HepG2 (cell line): ENCODE measurements at regions not wholly inside any gene's neighbourhood (a gene's known extent, or its start where the extent isn't known, plus 50 kb on each side); places are given as distances from the start of the nearest gene placed in this dataset.

Source experiments
- ATAC-seq: fragments of 200-7000 bp; cut with Tn5 transposase; 3 replicates; pipeline ENCODE4 v1.9.1; 2020; ENCODE audit warnings: mild to moderate bottlenecking, moderate library complexity
- BruUV-seq: library from RNA; stranded (reverse); fragments of 400-500 nt; replicated peaks from 2 replicates; lab custom pipeline; 2021; lab: Mats Ljungman, UMichigan
- CTCF ChIA-PET: fragments of 300-600 bp; formaldehyde crosslinking; extraction: SDS; loops from one replicate; lab custom pipeline; 2021; ENCODE audit warnings: low total read pairs, inconsistent platforms, low intra/inter-chr PET ratio; lab: Yijun Ruan, JAX
- POLR2A ChIA-PET: fragments of 350-600 bp; sonication (Branson Sonifier 250); formaldehyde crosslinking; loops from one replicate; lab custom pipeline; 2020; ENCODE audit warnings: antibody characterized with exemption, inconsistent platforms; lab: Yijun Ruan, JAX
- DNase-seq: peaks from one replicate; pipeline ENCODE4 v3.0.0-alpha.2; 2015; ENCODE audit warnings: low spot score
- FAIRE-seq: peaks from 3 replicates; lab custom pipeline; 2011; peaks lifted over from hg19 to GRCh38; lab: Jason Lieb, UNC
- H2AFZ ChIP-seq: one replicate; pipeline ENCODE4 v1.6.1; 2011; ENCODE audit warnings: low read length, inconsistent platforms
- H3K27ac ChIP-seq: fragments of 300-600 bp; 3 replicates; pipeline ENCODE4 v1.8.0; 2011; ENCODE audit warnings: mixed run types, mild to moderate bottlenecking, mixed read lengths, low read length, inconsistent platforms; ENCODE audit not compliant: insufficient read depth; ENCODE audit errors: extremely low read length
- H3K27me3 ChIP-seq, 2 experiments: fragments of 200-600 bp in 1 of 2; 2 replicates in 1 of 2; 3 replicates in 1 of 2; pipeline versions ENCODE4 v1.6.0 to v1.8.0; 2011; ENCODE audit warnings: low read length in 2 of 2, mild to moderate bottlenecking in 2 of 2, moderate library complexity in 2 of 2, inconsistent platforms in 1 of 2; ENCODE audit not compliant: insufficient read depth in 2 of 2, control insufficient read depth in 1 of 2
- H3K36me3 ChIP-seq, 2 experiments: fragments of 200-600 bp in 1 of 2; replicated peaks in 1 of 2; 2 replicates in 1 of 2; 3 replicates in 1 of 2; pipeline versions ENCODE4 v1.5.1 to v1.8.0; 2011; ENCODE audit warnings: low read length in 2 of 2, inconsistent platforms in 1 of 2; ENCODE audit not compliant: insufficient read depth in 2 of 2, control insufficient read depth in 1 of 2
- H3K4me1 ChIP-seq: 2 replicates; pipeline ENCODE4 v1.5.1; 2012; ENCODE audit warnings: low read length, inconsistent platforms; ENCODE audit not compliant: insufficient read depth
- H3K4me2 ChIP-seq: 2 replicates; pipeline ENCODE4 v1.6.0; 2011; ENCODE audit warnings: low read depth, low read length, inconsistent platforms
- H3K4me3 ChIP-seq, 3 experiments: fragments of 200-600 bp in 1 of 3; sonication (generic), shearing (Covaris generic) in 1 of 3; replicated peaks in 1 of 3; 2 replicates each; pipeline ENCODE4 v1.5.1; 2011 to 2016; ENCODE audit warnings: low read length in 3 of 3, inconsistent platforms in 2 of 3, low read depth in 2 of 3, mild to moderate bottlenecking in 2 of 3, control low read depth in 1 of 3, mixed read lengths in 1 of 3; ENCODE audit not compliant: insufficient read depth in 1 of 3
- H3K79me2 ChIP-seq: one replicate; pipeline ENCODE4 v1.6.1; 2011; ENCODE audit warnings: low read length, inconsistent platforms; ENCODE audit not compliant: insufficient read depth
- H3K9ac ChIP-seq: 2 replicates; pipeline ENCODE4 v1.6.0; 2011; ENCODE audit warnings: mild to moderate bottlenecking, low read depth, low read length, inconsistent platforms; ENCODE audit not compliant: insufficient read depth
- H3K9me3 ChIP-seq: 2 replicates; pipeline ENCODE4 v1.5.1; 2012; ENCODE audit warnings: mild to moderate bottlenecking, low read length
- H4K20me1 ChIP-seq: 2 replicates; pipeline ENCODE4 v1.6.0; 2011; ENCODE audit warnings: inconsistent platforms, mild to moderate bottlenecking, low read length, moderate library complexity; ENCODE audit not compliant: insufficient read depth
- GLI4 ChIP-seq: sonication (generic); formaldehyde crosslinking; IDR thresholded peaks from 2 replicates; pipeline ENCODE4 v1.5.1; 2020; ENCODE audit warnings: missing genetic modification reagents, mild to moderate bottlenecking, moderate library complexity, borderline replicate concordance
- GPBP1L1 ChIP-seq: sonication (generic); formaldehyde crosslinking; IDR thresholded peaks from 2 replicates; pipeline ENCODE4 v1.5.0; 2020; ENCODE audit warnings: mild to moderate bottlenecking, missing genetic modification reagents
- GPN1 ChIP-seq: sonication (generic); formaldehyde crosslinking; IDR thresholded peaks from 2 replicates; pipeline ENCODE4 v1.5.1; 2020; ENCODE audit warnings: missing genetic modification reagents, borderline replicate concordance
- JUND ChIP-seq: sonication (generic); formaldehyde crosslinking; IDR thresholded peaks from 2 replicates; pipeline ENCODE4 v1.8.0; 2022; ENCODE audit warnings: mild to moderate bottlenecking, missing genetic modification reagents
- MAFF ChIP-seq: IDR thresholded peaks from 2 replicates; pipeline ENCODE4 v1.6.1; 2011; ENCODE audit warnings: low read depth, low read length, improper control_type of control experiment
- MED1 ChIP-seq: sonication (generic); formaldehyde crosslinking; IDR thresholded peaks from 2 replicates; pipeline ENCODE4 v1.4.0; 2020; ENCODE audit warnings: missing genetic modification reagents
- NFE2 ChIP-seq: sonication (generic); formaldehyde crosslinking; IDR thresholded peaks from 2 replicates; pipeline ENCODE4 v1.4.0; 2020; ENCODE audit warnings: missing genetic modification reagents
- NR2F1 ChIP-seq, 2 experiments: fragments of 450-650 bp in 1 of 2; formaldehyde crosslinking in 1 of 2; IDR thresholded peaks; 2 replicates each; pipeline versions ENCODE4 v1.5.0 to v1.6.1; 2016 to 2020; ENCODE audit warnings: mild to moderate bottlenecking in 1 of 2, missing compliant biosample characterization in 1 of 2, missing genetic modification reagents in 1 of 2, moderate library complexity in 1 of 2
- SOX6 ChIP-seq, 2 experiments: fragments of 450-650 bp in 1 of 2; sonication (generic) in 1 of 2; formaldehyde crosslinking in 1 of 2; IDR thresholded peaks; 2 replicates each; pipeline versions ENCODE4 v1.4.0 to v1.6.1; 2017 to 2020; ENCODE audit warnings: antibody characterized with exemption in 1 of 2, mild to moderate bottlenecking in 1 of 2, missing genetic modification reagents in 1 of 2
- TAF15 ChIP-seq: fragments of 200-400 bp; formaldehyde crosslinking; IDR thresholded peaks from one replicate; pipeline ENCODE4 v1.6.1; 2018; ENCODE audit warnings: mild to moderate bottlenecking, low read depth, low read length; ENCODE audit not compliant: poor library complexity, severe bottlenecking
- YEATS4 ChIP-seq: sonication (generic); formaldehyde crosslinking; IDR thresholded peaks from 2 replicates; pipeline ENCODE4 v1.4.0; 2020; ENCODE audit warnings: missing genetic modification reagents, borderline replicate concordance
- ZBTB49 ChIP-seq: sonication (generic); formaldehyde crosslinking; IDR thresholded peaks from 2 replicates; pipeline ENCODE4 v1.4.0; 2020; ENCODE audit warnings: missing genetic modification reagents, borderline replicate concordance
- ZBTB8A ChIP-seq: sonication (generic); formaldehyde crosslinking; IDR thresholded peaks from 2 replicates; pipeline ENCODE4 v1.4.0; 2020; ENCODE audit warnings: mild to moderate bottlenecking, low read depth, missing genetic modification reagents, borderline replicate concordance
- ZMYM2 ChIP-seq: sonication (generic); formaldehyde crosslinking; IDR thresholded peaks from 2 replicates; pipeline ENCODE4 v1.8.0; 2022; ENCODE audit warnings: mild to moderate bottlenecking, missing genetic modification reagents
- ZNF253 ChIP-seq: sonication (generic); formaldehyde crosslinking; IDR thresholded peaks from 2 replicates; pipeline ENCODE4 v1.8.0; 2022; ENCODE audit warnings: mild to moderate bottlenecking, missing genetic modification reagents, borderline replicate concordance
- ZNF776 ChIP-seq: sonication (generic); formaldehyde crosslinking; IDR thresholded peaks from 2 replicates; pipeline ENCODE4 v1.4.0; 2020; ENCODE audit warnings: mild to moderate bottlenecking, missing genetic modification reagents
- WGBS: methylation state at CpG from one replicate; pipeline ENCODE4 v1.1.6; 2017; ENCODE audit warnings: low lambda C conversion rate; 5-methylcytosine and 5-hydroxymethylcytosine counted together
- in situ Hi-C: cut with HindIII; loops from 2 replicates; pipeline ENCODE4 v1.10.0; 2017; ENCODE audit warnings: low pct_unique_long_range_greater_than_20kb; ENCODE audit not compliant: extremely low pct_ligation_motif_present
- intact Hi-C: fragments of 100-400 bp; cut with micrococcal nuclease; formaldehyde crosslinking; loops from one replicate; pipeline ENCODE4 v1.10.0; 2022; ENCODE audit not compliant: unreplicated experiment
- TF ChIP-seq, protein P1 (sequence below): sonication (generic); formaldehyde crosslinking; conservative IDR thresholded peaks from 2 replicates; pipeline ENCODE4 v1.4.0; 2020; ENCODE audit warnings: missing genetic modification reagents

GRCh38 chr9:87233431-87233830 is 264.2 kb upstream of the DAPK1 start:
- no peak for FAIRE-seq
- 11% methylated on average over 3 of the region's 3 CpGs for WGBS
- in situ Hi-C loops = loop anchor here (10.0 kb wide), 1 partner anchor 59 kb away; no protein-coding TSS in a partner anchor
- TF ChIP-seq MED1 (CRISPR knock-in tag) (no peak), JUND (no peak), NR2F1 (CRISPR knock-in tag; IDR thresholded peaks at IDR 0.05) (no peak), GPN1 (CRISPR knock-in tag) (no peak), NFE2 (CRISPR knock-in tag) (no peak), GPBP1L1 (CRISPR knock-in tag) (no peak), SOX6 (IDR thresholded peaks at IDR 0.05) (no peak), SOX6 (CRISPR knock-in tag; IDR thresholded peaks at IDR 0.05) (no peak), GLI4 (CRISPR knock-in tag) (no peak), ZMYM2 (CRISPR knock-in tag) (no peak), ZNF776 (no peak), YEATS4 (CRISPR knock-in tag) (no peak), ZBTB8A (CRISPR knock-in tag) (no peak), TAF15 (no peak), MAFF (no peak), ZBTB49 (CRISPR knock-in tag) (no peak), ZNF253 (CRISPR knock-in tag) (no peak)
- TF ChIP-seq, protein P1, sequence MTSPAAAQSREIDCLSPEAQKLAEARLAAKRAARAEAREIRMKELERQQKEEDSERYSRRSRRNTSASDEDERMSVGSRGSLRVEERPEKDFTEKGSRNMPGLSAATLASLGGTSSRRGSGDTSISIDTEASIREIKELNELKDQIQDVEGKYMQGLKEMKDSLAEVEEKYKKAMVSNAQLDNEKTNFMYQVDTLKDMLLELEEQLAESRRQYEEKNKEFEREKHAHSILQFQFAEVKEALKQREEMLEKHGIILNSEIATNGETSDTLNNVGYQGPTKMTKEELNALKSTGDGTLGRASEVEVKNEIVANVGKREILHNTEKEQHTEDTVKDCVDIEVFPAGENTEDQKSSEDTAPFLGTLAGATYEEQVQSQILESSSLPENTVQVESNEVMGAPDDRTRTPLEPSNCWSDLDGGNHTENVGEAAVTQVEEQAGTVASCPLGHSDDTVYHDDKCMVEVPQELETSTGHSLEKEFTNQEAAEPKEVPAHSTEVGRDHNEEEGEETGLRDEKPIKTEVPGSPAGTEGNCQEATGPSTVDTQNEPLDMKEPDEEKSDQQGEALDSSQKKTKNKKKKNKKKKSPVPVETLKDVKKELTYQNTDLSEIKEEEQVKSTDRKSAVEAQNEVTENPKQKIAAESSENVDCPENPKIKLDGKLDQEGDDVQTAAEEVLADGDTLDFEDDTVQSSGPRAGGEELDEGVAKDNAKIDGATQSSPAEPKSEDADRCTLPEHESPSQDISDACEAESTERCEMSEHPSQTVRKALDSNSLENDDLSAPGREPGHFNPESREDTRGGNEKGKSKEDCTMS (CRISPR knock-in tag) = no peak

More at GRCh38 chr9:87233431-87233830, 264.2 kb upstream of the DAPK1 start:
- Histone ChIP-seq H3K9ac (no peak overlapping the region), H2AFZ (no peak overlapping the region), H3K4me3 (no peak overlapping the region), H3K27me3 (peaks cover 0 to 11% of the 10 kb centered on the region in 2 experiments; a peak in 1 of 5 replicates), H3K9me3 (no peaks in the 10 kb centered on the region), H3K4me1 (no peaks in the 10 kb centered on the region), H3K36me3 (no peaks in the 10 kb centered on the region), H3K79me2 (no peaks in the 10 kb centered on the region), H4K20me1 (no peaks in the 10 kb centered on the region), H3K4me2 (no peak overlapping the region), H3K27ac (no peak overlapping the region)
- intact Hi-C loops = no loop called here
- ATAC-seq = no peak
- no peak for DNase-seq
- ChIA-PET POLR2A (no interaction called here), CTCF (no interaction called here)
- no TSS peak for BruUV-seq
